Brain microvascular endothelial cell (primary cell): ENCODE measurements at regions not wholly inside any gene's neighbourhood (a gene's known extent, or its start where the extent isn't known, plus 50 kb on each side); places are given as distances from the start of the nearest gene placed in this dataset.

Source experiments
- DNase-seq: peaks from one replicate; pipeline ENCODE4 v3.0.0-alpha.2; 2020
- H3K27ac ChIP-seq: fragments of 250-450 bp; sonication (Bioruptor Pico); 2 replicates; pipeline ENCODE4 v1.5.1; 2020; ENCODE audit warnings: mild to moderate bottlenecking, moderate library complexity
- H3K27me3 ChIP-seq: fragments of 250-450 bp; sonication (Bioruptor Pico); replicated peaks from 2 replicates; pipeline ENCODE4 v1.5.1; 2020; ENCODE audit warnings: mild to moderate bottlenecking
- H3K36me3 ChIP-seq: fragments of 250-450 bp; sonication (Bioruptor Pico); replicated peaks from 2 replicates; pipeline ENCODE4 v1.5.1; 2020; ENCODE audit warnings: mild to moderate bottlenecking
- H3K4me3 ChIP-seq: 2 replicates; pipeline ENCODE4 v1.5.1; 2011; ENCODE audit warnings: low read depth, mild to moderate bottlenecking, control low read depth, low read length, moderate library complexity
- in situ Hi-C: cut with HindIII; loops from 2 replicates; pipeline ENCODE4 v1.10.0; 2017; ENCODE audit warnings: low sequenced_read_pairs, low pct_ligation_motif_present
- TF ChIP-seq, protein P1 (sequence below): IDR thresholded peaks from 2 replicates; pipeline ENCODE4 v1.5.1; 2011; ENCODE audit warnings: low read depth, mild to moderate bottlenecking, moderate library complexity, low read length, control low read depth, inconsistent platforms; ENCODE audit errors: missing control alignments

DNA sequence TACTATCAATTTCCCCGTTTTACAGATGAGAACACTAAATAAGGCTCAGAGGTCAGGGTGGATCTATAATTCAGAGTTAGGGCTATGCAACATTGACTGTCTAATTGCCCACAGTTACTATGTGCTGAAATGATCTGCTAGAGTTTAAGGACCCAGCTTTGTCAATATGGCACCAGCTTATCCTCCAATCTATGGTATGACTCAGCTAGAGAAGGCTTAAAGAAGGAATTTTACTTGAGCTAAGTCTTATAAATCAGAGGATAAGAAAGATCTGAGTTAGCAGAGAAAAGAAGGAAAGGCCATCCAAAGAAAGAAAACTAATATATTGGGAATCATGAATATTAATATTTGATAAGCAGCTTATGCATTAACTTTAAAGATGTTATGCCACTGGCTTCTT lies 78.1 kb downstream of the ASB9 start:
- Histone ChIP-seq H3K27me3 (no peaks in the 10 kb centered on the region), H3K4me3 (no peak overlapping the region), H3K27ac (no peak overlapping the region), H3K36me3 (no peaks in the 10 kb centered on the region)
- no peak for DNase-seq
- TF ChIP-seq, protein P1, sequence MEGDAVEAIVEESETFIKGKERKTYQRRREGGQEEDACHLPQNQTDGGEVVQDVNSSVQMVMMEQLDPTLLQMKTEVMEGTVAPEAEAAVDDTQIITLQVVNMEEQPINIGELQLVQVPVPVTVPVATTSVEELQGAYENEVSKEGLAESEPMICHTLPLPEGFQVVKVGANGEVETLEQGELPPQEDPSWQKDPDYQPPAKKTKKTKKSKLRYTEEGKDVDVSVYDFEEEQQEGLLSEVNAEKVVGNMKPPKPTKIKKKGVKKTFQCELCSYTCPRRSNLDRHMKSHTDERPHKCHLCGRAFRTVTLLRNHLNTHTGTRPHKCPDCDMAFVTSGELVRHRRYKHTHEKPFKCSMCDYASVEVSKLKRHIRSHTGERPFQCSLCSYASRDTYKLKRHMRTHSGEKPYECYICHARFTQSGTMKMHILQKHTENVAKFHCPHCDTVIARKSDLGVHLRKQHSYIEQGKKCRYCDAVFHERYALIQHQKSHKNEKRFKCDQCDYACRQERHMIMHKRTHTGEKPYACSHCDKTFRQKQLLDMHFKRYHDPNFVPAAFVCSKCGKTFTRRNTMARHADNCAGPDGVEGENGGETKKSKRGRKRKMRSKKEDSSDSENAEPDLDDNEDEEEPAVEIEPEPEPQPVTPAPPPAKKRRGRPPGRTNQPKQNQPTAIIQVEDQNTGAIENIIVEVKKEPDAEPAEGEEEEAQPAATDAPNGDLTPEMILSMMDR: no peak
- in situ Hi-C loops: no loop called here

DNA sequence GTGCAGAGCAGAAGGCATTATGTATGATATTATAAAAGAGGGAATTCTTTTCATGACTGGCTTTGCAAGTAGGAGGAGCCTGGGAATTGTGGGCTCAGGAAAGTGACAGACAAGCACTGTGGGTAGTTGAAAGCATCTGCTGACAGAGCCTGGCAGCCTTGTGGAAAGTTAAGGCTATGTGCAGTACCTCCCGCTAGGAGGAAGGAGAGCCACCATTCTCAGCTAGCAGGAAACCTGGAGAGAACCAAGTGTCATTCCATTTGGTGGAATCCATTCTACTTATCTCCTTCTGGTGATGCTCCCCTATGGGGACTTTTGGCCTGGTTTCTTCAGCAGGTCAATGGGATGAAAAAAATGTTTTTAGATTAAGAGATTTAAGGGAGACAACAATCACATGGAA lies 81.8 kb downstream of the ASB9 start:
- H3K4me3 ChIP-seq: no peak overlapping the region
- in situ Hi-C loops: no loop called here

DNA sequence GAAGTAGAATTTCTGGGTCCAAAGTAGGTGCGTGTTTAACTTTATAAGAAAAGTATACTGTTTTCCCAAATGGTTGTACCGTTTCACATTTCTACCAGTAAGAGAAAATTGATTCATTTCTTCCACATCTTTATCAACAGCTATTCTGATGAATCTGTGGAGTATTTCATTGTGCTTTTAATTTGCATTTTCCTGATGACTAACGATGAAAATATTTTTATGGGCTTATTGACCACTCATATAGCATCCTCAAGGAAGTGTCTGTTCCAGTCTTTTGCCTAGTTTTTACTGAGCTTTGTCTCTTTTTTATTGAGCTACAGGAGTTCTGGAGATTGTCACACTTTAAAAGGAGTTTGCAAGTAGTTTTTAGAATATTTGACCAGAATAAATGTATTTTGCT lies 92.6 kb downstream of the ASB9 start:
- in situ Hi-C loops: no loop called here
- H3K36me3 ChIP-seq: no peaks in the 10 kb centered on the region
- DNase-seq: no peak
- no peaks in the 10 kb centered on the region for H3K27me3 ChIP-seq
- TF ChIP-seq, protein P1: no peak
- H3K27ac ChIP-seq: no peak overlapping the region
- H3K4me3 ChIP-seq: no peak overlapping the region

More for the DNA sequence above, 81.8 kb downstream of the ASB9 start:
- no peaks in the 10 kb centered on the region for H3K27me3 ChIP-seq
- H3K27ac ChIP-seq: no peak overlapping the region
- TF ChIP-seq, protein P1: no peak
- DNase-seq: no peak
- H3K36me3 ChIP-seq: no peaks in the 10 kb centered on the region

DNA sequence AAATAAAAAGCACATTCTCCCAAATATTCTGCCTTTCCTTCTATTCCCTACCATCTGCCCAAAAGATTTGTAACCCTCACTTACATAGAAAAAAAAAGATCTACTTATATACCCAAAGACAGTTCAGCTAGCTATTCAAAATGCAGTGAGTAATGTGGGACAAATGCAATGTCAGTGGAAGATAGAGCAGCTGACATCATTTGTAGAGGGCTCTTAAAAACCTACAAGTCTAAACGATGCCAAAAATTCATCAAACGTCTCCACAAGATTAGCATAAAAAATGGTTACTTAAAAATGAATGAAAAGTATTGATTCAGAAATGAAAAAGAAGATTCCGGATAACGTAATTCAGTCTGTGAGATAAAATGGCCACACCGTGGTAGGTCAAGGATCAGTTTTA lies 96.5 kb downstream of the ASB9 start:
- no peak overlapping the region for H3K4me3 ChIP-seq
- in situ Hi-C loops: no loop called here
- no peaks in the 10 kb centered on the region for H3K27me3 ChIP-seq
- no peak overlapping the region for H3K27ac ChIP-seq
- TF ChIP-seq, protein P1: no peak
- no peak for DNase-seq
- no peaks in the 10 kb centered on the region for H3K36me3 ChIP-seq

DNA sequence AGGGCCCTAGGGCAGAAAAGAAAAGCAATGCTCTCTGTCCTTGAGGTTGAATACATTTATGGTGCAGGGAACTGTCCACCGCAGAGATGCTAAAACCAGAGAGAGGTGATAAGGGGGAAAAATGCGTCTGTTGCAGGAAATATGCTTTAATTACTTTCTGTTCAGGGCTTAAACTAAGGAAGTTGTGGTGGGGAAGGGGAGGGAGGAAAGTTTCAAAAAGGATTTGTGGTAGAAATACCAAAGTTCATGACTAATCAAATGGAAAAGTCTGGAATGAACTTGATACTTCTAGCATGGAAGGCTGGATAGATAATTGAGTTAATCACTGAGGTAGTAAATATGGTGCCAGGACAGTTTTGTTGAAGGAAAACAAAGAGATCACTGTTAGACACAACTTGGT lies 99.0 kb downstream of the ASB9 start:
- no peak for DNase-seq
- Histone ChIP-seq H3K4me3 (no peak overlapping the region), H3K27ac (no peak overlapping the region), H3K36me3 (no peaks in the 10 kb centered on the region), H3K27me3 (no peaks in the 10 kb centered on the region)
- TF ChIP-seq, protein P1: no peak
- in situ Hi-C loops: no loop called here

DNA sequence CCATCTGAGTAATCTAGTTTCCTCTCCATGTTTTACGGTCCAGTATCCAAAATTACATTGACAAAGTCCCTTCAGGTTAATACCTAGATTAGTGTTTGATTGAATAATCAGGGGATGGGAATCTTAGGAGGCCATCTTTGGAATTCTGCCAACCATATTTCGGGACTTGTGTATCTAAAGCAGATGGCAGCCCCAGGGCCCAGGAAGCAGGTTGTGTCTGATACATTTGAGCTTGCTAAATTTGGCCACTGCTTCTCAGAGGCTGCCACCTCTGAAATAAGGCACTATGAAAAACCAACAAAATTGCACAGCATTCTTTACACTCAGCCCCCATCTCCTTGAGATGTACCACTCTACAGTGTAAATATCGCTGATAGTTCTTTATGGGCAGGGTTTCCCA lies 102.1 kb downstream of the ASB9 start:
- no peak for DNase-seq
- no peaks in the 10 kb centered on the region for H3K27me3 ChIP-seq

More for the DNA sequence above, 102.1 kb downstream of the ASB9 start:
- TF ChIP-seq, protein P1: no peak
- no peaks in the 10 kb centered on the region for H3K36me3 ChIP-seq
- no peak overlapping the region for H3K4me3 ChIP-seq
- H3K27ac ChIP-seq: no peak overlapping the region
- in situ Hi-C loops: no loop called here
